NCI-H1694 (cell line): ENCODE measurements at regions not wholly inside any gene's neighbourhood (a gene's known extent, or its start where the extent isn't known, plus 50 kb on each side); places are given as distances from the start of the nearest gene placed in this dataset.
"Not testable (repeated sequence)": the region's sequence is repeated elsewhere in the genome, so short reads cannot be mapped to it uniquely, and the experiment has no call there.

Source experiments
- DNase-seq: peaks from one replicate; lab custom pipeline; 2025; lab: John Stamatoyannopoulos, UW

DNA sequence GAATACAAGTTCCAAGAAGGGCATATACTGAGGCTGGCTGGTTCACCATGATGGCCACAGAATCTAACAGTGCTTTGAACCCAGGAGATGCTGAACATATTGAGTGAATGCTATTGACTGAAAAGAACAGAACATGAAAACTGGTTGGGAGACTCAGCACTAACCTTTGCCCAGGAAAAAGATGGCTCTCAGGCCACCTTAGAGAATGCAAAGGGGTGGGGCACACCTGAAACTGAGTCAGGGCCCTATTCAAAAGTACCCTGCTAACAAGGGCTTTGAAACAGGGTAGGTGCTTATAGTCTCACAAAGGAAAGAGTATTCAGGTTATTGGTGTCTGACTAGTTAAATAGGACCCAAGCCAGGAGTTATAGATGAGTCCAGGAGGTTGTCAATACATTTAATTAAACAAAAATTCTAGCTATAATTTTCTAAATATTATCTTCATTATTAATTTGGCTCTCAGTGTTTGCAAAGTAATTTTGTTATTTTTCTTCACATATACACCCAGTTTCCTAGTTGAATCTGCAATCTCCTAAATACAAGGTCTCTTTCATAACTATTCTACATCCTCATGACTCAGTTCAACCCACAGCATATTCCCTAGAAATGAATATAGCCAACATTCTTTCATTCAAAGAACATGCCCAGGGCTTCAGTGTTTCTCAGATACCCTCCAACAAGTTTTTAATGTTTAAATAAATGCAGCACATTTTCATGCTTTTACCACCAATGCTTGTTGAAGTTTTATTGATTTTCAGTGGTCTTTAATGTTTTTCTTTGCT lies 144.2 kb upstream of the RAPGEF2 start:
- DNase-seq, result no peak

DNA sequence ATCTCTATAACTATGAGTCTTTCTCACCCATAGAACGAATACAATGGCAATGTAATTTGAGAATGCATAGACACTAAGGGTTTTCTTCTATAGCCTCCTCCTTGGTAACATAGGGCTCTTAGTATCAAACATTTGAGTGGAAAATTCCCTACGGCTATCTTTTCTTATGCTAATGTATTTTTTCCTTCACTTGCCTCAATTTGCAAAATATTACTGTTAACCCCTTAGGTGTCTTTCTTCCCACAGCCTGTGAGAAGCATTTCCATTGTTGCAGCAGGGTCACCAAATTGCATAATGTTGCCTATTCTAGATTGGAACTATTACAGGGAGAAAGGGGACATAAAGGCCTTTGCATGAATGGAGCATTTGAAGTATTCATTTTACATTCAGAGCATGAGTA lies 140.5 kb upstream of the RAPGEF2 start:
- DNase-seq, result no peak

DNA sequence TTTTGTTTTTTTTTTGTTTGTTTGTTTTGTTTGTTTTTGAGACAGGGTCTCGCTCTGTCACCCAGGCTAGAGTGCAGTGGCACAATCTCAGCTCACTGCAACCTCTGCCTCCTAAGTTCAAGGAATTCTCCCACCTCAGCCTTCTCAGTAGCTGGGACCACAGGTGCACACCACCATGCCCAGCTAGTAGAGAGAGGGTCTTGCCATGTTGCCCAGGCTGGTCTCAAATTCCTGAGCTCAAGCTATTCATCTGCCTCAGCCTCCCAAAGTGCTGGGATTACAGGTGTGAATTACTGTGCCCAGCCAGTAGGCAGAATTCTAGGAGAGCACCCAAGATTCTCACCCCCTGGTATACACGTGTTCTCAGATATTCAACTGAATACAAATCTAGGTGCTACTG lies 139.6 kb upstream of the RAPGEF2 start:
- DNase-seq, result not testable (repeated sequence)

DNA sequence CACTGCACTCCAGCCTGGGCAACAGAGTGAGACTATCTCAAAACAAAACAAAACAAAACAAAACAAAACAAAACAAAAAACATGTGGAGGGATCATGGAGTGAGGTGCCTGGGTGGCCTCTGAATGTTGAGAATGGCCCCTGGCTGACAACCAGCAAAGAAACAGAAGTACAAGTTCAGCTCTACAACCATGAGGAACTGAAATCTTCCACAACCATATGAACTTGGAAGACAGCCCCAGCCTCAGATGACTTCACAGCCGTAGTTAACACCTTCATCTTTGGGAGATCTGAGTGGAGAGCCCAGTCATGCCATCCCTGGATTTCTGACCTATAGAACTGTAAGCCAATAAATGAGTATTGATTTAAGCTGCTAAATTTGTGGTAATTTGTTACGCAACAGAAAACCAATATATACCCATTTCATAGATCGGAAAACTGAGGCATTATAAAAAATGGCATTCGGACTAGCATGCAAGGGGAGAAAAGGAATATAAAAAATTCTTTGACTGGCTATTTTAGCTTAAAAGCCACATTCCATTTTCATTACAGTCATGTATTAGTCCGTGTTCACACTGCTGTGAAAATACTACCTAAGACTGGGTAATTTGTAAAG lies 138.7 kb upstream of the RAPGEF2 start:
- no peak for DNase-seq

DNA sequence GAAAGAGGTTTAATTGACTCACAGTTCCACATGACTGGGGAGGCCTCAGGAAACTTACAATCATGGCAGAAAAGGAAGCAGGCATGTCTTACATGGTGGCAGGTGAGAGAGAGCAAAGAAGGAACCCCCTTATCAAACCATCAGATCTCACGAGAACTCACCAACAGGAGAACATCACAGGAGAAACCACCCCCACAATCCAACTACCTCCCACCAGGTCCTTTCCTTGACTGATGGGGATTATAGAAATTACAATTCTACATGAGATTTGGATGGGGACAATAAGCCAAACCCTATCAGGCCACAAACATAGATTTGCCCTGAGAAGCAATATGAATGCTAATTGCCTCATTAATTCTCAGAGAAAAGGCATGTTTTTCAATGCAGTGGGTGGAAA lies 138.2 kb upstream of the RAPGEF2 start:
- DNase-seq, result no peak

DNA sequence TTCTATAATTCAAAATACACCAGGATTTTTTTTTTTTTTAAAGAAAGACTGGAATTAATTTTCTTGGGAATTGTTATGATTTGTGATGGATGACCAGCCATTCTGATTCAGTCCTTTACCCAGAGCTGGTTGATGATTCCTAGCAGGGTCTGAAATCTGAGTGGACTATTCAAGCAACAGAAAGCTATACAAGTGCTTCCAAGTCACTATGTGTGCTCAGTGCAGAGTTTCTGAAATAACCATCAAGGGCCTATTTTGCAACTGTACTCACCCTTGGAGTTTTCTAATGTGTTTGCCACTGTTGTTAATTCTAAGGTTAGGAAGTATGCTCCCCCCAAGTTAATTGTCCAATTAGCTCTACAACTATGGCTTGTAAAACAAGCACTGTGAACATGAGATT lies 137.7 kb upstream of the RAPGEF2 start:
- no peak for DNase-seq

DNA sequence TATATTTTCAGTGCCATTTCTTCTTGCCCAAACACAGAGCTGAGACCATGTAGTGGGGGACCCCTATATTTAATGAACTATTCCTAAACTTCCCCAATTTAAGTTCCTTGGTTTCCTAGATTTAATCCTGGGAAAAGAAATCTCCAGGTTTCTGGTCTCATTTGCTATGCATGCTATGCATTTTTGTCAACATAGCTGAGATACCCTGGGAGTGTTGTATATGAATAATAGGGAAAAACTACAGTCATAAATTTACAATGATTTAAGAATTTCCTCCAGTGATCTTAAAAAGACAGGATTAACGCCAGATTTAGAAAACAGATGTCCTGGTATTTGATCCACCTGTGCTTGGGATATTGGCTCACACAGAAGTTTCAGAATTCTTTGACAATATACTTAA lies 136.8 kb upstream of the RAPGEF2 start:
- no peak for DNase-seq

DNA sequence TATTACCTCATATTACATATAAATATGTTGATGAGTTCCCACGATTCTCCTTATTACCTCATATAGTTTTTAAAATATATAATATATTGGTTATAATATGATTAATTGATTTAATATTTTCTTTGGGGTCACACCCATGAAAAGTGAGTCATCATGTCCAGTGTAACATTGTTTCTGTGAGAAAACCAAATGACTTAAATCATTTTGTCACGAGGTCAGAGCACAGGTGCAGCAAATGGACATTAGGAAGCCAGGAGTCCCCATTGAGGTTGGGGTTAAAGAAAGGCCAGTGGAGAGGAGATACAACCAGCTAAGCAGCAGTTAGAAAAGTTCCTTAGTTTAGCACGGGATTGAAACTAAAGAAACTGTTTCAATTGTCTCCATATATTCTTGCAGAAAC lies 133.9 kb upstream of the RAPGEF2 start:
- DNase-seq, result no peak

DNA sequence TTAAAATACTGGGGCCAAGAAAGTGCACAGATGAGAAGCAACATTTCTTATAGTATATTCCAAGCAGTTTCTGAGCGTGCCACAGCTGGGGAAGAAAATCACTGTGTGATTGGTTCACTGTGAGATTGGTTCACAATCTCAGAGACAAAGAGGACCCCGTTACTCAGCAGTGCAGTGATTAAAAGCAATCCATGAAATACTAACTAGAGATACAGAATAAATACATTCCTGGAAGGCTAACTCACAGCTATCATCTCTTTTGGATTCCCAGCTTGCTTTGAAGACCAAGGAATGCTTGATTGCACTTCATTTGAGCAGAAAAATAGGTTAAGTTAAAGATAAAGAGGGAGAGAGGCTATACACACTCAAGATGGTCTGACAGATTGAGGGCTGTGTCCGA lies 132.1 kb upstream of the RAPGEF2 start:
- DNase-seq, result no peak

DNA sequence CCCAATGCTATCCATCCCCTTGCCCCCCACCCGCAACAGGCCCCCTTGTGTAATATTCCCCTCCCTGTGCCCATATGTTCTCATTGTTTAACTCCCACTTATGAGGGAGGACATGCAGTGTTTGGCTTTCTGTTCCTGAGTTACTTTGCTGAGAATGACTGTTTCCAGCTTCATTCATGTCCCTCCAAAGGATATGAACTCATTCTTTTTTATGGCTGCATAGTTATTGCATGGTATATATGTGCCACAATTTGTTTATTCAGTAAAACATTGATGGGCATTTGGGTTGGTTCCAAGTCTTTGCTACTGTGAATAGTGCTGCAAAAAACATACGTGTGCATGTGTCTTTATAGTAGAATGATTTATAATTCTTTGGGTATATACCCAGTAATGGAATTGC lies 128.4 kb upstream of the RAPGEF2 start:
- DNase-seq, result not testable (repeated sequence)

DNA sequence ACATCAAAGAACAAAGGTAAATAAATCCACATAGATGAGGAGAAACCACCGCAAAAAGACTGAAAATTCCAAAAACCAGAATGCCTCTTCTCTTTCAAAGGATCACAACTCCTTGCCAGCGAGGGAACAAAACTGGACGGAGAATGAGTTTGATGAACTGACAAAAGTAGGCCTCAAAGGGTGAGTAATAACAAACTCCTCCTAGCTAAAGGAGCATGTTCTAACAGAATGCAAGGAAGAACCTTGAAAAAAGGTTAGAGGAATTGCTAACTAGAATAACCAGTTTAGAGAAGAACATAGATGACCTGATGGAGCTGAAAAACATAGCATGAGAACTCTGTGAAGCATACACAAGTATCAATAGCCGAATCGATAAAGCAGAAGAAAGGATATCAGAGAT lies 122.2 kb upstream of the RAPGEF2 start:
- DNase-seq, result not testable (repeated sequence)

DNA sequence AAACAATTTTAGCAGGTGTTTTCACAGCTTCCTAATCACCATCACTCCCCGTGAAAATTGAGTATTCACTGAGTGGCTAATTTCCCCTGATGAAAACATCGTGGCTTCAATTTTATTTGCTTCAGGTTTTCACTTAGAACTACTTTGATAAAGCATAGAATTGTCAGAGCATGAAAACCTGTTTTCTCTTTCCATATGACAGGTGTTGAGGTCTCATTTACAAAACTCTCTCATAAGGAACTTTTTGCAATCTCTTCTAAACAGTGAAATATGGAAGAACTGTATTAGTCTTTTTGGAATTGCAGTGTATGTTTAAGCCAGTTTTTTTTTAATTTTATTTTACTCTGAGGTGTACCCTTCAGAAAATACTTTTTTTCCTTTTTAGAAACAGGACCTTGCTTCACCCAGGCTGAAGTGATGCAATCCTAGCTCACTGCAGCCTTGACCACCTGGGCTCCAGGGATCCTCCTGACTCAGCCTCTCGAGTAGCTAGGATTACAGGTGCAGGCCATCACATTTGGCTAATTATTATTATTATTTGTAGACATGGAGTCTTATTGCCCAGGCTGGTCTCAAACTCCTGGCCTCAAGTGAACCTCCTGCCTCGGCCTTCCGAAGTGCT lies 111.2 kb upstream of the RAPGEF2 start:
- DNase-seq, result no peak

DNA sequence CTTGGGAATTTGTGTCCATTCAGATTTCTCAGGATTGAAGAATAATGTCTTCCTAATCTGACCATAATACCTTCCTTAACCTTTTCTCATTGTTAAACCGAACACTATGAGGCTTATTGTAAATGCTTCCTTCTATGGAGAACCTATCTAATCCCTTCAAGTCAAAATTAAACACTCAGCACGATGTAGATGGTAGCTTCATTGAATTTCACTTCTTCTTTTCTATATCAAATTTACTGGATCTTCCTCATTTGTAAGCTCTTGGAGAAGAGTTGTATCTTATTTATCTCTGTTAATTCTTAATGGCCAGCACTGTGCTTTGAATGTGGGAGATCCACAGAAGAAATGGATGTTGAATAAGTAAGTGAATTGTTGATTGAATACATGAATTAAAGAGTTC lies 109.0 kb upstream of the RAPGEF2 start:
- no peak for DNase-seq

DNA sequence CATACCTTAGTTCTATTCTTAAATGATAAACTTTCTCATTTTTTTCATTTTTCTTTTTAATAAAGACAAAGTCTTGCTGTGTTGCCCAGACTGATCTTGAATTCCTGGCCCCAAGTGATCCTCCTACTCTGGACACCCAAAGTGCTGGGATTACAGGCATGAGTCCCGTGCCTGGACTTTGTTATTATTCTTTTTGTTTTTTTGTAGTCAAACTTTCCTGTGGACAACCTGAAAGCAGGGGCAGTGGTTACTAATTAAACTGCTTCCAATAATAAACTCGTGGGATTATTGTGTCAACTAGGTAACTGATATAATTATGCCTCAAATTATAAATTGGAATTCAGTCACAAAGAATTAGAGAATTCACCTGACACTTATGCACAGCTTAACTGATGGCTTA lies 107.8 kb upstream of the RAPGEF2 start:
- DNase-seq, result no peak

DNA sequence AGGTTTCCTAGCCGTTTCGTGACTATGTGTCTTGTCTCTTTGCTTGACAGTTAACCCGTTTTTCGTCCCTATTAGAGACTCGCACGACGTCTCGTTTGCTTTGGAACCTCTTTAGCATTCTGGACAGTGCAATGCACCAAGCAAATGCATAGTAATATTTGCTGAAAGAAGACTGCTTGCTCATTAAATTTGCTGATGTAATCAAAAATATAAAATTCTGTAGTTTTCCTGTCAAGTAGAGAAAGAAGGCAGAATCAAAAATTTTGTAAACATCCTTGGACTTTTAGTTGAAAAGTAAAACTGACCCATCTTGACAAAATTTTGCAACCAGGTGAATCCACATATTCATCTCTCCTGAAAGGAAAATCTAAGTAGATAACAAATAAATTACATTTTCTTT lies 106.9 kb upstream of the RAPGEF2 start:
- DNase-seq, result no peak

DNA sequence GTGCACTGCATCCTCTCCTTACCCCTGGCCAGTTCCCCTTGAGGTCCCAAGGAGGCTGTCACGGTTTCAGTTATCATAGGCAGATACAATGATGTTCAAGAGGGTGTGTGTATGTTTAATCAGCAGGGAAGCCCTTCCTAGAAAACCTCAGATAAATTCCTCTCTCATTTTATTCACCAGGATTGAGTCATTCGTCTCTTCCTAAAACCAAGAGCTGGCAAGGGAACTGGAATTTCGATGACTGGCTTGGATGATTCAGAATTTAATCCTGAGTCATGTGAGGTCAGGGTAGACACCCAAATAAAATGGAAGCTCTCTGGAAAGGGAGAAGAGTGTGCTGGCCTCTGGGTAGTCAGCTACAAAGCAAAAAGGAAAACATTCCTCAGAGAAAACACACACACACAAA lies 106.2 kb upstream of the RAPGEF2 start:
- no peak for DNase-seq

DNA sequence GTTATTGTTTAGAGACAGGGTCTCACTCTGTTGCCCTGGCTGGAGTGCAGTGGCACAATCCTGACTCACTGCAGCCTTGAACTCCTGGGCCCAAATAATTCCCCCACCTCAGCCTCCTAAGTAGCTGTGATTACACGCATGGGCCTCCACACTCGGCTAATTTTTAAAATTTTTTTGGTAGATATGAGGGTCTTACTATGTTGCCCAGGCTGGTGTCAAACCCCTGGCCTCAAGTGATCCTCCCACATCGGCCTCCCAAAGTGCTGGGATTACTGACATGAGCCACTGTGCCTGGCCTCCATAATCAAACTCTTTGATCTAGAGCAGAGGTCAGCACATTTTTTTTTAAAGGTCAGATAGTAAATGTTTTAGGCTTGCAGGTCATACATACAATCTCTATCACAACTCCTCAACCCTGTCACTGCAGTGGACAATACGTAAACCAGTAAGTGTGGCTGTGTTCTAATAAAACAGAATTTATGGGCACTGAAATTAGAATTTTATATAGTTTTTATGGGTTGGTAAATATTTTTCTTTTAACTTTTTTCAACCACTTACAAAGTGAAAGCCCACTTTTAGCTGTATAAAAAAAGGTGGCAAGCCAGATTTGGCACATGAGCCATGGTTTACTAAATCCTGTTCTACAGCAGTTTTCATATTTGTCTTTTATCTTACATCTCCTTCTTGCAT lies 105.1 kb upstream of the RAPGEF2 start:
- no peak for DNase-seq

DNA sequence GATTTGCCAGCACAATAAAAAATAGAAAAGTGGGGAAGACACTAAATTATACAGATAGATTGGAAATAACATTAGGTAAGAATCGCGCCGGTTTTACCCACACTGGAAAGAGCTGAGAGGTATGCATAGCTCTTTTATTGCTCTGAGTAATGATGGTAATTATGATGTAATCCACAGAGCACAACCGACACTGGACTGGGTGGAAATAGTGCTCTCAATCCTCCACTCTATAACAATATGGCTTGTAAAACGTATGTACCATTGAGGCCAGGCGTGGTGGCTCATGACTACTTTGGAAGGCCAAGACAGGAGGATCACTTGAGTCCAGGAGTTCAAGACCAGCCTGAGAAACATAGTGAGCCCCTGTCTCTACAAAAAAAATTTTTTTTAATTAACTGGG lies 104.3 kb upstream of the RAPGEF2 start:
- DNase-seq, result no peak

DNA sequence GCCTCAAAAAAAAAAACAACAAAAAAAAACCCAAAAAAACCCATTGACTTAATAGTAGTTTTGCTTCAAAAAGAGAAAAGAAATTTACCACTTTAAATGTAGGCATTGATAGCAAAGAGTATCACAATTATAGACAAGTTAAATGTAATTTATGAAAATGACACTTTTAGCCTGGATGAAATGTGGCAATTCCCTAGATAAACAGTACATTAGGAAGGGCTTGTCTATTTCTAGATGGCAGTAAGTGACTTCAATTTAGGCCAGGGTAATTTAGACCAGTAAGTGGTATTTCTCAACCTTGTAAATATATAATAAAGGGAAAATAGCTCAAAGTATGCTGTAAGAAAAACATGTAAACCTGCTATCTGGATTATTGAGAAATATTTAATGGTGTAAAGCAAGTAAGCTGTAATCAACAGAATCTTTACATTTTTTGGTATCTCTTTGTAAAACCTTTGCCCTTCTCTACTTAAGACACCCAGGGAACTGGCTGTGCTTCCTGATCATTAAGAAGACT lies 103.7 kb upstream of the RAPGEF2 start:
- DNase-seq, result no peak

DNA sequence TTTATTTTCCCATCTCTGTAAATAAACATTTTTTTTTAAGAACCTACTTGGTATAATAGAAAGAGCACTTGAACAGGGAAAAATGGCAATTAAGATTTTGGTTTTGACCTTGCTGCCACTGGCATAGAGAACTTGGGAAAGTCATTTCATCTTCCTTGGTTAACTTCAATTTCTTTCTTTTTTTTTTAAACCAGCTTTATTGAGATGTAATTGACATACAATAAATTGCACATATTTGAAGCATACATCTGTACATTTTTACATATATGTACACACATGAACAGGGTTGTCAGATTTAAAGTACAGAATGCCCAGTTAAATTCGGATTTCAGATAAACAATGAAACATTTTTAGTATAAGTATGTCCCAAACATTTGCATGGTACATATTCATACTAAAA lies 103.0 kb upstream of the RAPGEF2 start:
- no peak for DNase-seq

DNA sequence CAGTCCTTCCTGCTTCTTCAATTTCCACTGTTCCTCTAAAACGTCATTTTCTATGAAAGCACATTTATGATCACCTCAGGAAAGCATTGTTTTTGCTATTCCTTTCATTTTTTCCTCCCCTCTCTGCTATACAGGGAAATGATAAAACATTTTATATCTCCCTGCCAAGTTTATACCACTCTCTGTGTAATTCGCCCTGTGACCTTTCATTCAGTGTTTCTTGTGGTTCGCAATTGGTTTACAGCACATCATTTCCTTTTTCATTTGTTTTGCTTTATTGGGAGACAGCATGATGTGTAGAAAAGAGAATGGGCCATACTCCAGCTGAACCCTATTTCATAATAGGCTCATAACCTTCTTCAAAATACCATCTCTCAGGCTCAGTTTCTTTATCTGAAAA lies 99.9 kb upstream of the RAPGEF2 start:
- no peak for DNase-seq

DNA sequence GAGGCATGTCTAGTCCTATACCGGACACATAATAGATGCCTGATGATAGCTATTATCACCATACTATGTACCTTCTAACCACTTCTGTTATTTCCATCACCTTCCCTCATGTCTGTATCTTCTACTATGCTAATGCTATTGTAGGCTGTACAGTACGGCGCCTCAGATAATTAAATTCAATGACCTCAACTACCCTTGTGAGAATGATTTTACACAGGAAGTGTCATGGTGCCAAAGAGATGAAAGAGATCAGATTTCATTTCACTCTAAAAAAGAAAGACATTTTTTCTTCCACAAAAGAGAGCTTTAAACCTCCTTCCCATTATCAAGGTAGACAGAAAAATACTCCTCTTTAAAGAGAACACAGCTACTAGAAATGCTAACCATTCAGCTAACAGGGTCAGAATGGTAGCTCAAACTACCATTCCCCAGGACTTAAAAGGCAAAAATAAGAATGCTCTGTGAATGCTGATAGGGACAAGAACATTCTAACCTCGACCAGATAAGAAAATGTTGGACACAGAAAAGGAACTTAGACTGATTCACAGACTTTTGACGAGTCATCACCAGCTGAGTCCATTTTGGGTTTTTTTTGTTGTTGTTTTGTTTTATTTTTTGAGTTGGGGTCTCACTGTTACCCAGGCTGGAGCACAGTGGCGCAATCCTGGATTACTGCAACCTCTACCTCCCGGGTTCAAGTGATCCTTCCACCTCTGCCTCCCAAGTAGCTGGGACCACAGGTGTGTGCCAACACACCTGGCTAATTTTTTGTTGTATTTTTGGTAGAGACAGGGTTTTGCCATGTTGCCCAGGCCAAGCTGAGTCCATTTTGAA lies 99.2 kb upstream of the RAPGEF2 start:
- DNase-seq, result no peak
